Right ventricle myocardium inferior (tissue), 1 donor: ENCODE measurements at regions not wholly inside any gene's neighbourhood (a gene's known extent, or its start where the extent isn't known, plus 50 kb on each side); places are given as distances from the start of the nearest gene placed in this dataset.

Experiments
- ATAC-seq: fragments of 200-7000 bp; cut with Tn5 transposase; one replicate; pipeline ENCODE4 v1.9.1; 2020; ENCODE audit warnings: mild to moderate bottlenecking, moderate library complexity
- DNase-seq: peaks from one replicate; pipeline ENCODE4 v3.0.0; 2021; ENCODE audit errors: missing footprints
- intact Hi-C: fragments of 100-400 bp; cut with DNase I; formaldehyde crosslinking; loops from one replicate; pipeline ENCODE4 v1.11.0; 2022
- donor health status: DM: no; HTN: yes; CAD: no; lungs with severe emphysema.

- intact Hi-C loops: no loop called here
These were observed 248.3 kb downstream of the PHF14 start for GRCh38 chr7:11221984-11222383.

GRCh38 chr7:11224535-11224934 is 250.9 kb downstream of the PHF14 start:
- DNase-seq: no peak
- no peak for ATAC-seq
- intact Hi-C loops: no loop called here

More at GRCh38 chr7:11221984-11222383, 248.3 kb downstream of the PHF14 start:
- ATAC-seq (no peak), DNase-seq (no peak)

- peak; percentile 94 for ATAC-seq
- peak; percentile 85 for DNase-seq
- intact Hi-C loops: loop anchor here (5.0 kb wide), 1 partner anchor 286 kb away; a partner anchor contains a TSS
These were observed 254.8 kb downstream of the PHF14 start for GRCh38 chr7:11228515-11228914.

- no peak for ATAC-seq
- intact Hi-C loops: no loop called here
- no peak for DNase-seq
These were observed 257.5 kb downstream of the PHF14 start for GRCh38 chr7:11231190-11231589.

- ATAC-seq (no peak), DNase-seq (no peak)
These were observed 258.8 kb downstream of the PHF14 start for GRCh38 chr7:11232462-11232861.

GRCh38 chr7:11233871-11234270 is 260.2 kb downstream of the PHF14 start:
- ATAC-seq (no peak), DNase-seq (no peak)
- intact Hi-C loops: no loop called here

More at GRCh38 chr7:11232462-11232861, 258.8 kb downstream of the PHF14 start:
- intact Hi-C loops: no loop called here

GRCh38 chr7:11235491-11235890 is 261.8 kb downstream of the PHF14 start:
- no peak for ATAC-seq
- DNase-seq: no peak
- intact Hi-C loops: no loop called here

GRCh38 chr7:11236680-11237079 is 263.0 kb downstream of the PHF14 start:
- DNase-seq (no peak), ATAC-seq (no peak)
- intact Hi-C loops: no loop called here

- DNase-seq (no peak), ATAC-seq (no peak)
- intact Hi-C loops: no loop called here
These were observed 264.1 kb downstream of the PHF14 start for GRCh38 chr7:11237742-11238141.

GRCh38 chr7:11239316-11239715 is 265.6 kb downstream of the PHF14 start:
- DNase-seq (no peak), ATAC-seq (no peak)
- intact Hi-C loops: no loop called here

- no peak for ATAC-seq
- intact Hi-C loops: no loop called here
- DNase-seq: no peak
These were observed 270.1 kb downstream of the PHF14 start for GRCh38 chr7:11243739-11244138.

- intact Hi-C loops: no loop called here
- ATAC-seq: no peak
- no peak for DNase-seq
These were observed 270.5 kb downstream of the PHF14 start for GRCh38 chr7:11244149-11244548.

- no peak for ATAC-seq
- intact Hi-C loops: no loop called here
- no peak for DNase-seq
These were observed 273.9 kb downstream of the PHF14 start for GRCh38 chr7:11247545-11247944.

- ATAC-seq (no peak), DNase-seq (no peak)
- intact Hi-C loops: no loop called here
These were observed 277.8 kb downstream of the PHF14 start for GRCh38 chr7:11251436-11251835.

- intact Hi-C loops: no loop called here
- ATAC-seq (no peak), DNase-seq (no peak)
These were observed 278.4 kb downstream of the PHF14 start for GRCh38 chr7:11252011-11252607.

GRCh38 chr7:11252705-11253272 is 279.1 kb downstream of the PHF14 start:
- DNase-seq (no peak), ATAC-seq (no peak)
- intact Hi-C loops: no loop called here

GRCh38 chr7:11256501-11256900 is 282.8 kb downstream of the PHF14 start:
- DNase-seq (no peak), ATAC-seq (no peak)
- intact Hi-C loops: no loop called here

- DNase-seq (no peak), ATAC-seq (no peak)
- intact Hi-C loops: no loop called here
These were observed 287.8 kb downstream of the PHF14 start for GRCh38 chr7:11261470-11261869.

GRCh38 chr7:11266101-11266500 is 292.4 kb downstream of the PHF14 start:
- intact Hi-C loops: no loop called here
- no peak for ATAC-seq

GRCh38 chr7:11272352-11272751 is 298.7 kb downstream of the PHF14 start:
- intact Hi-C loops: no loop called here
- ATAC-seq: no peak
- no peak for DNase-seq

More at GRCh38 chr7:11266101-11266500, 292.4 kb downstream of the PHF14 start:
- no peak for DNase-seq

GRCh38 chr7:11274074-11274473 is 300.4 kb downstream of the PHF14 start:
- DNase-seq: no peak
- intact Hi-C loops: no loop called here

More at GRCh38 chr7:11274074-11274473, 300.4 kb downstream of the PHF14 start:
- ATAC-seq: no peak
